ENCODE measurements at regions not wholly inside any gene's neighbourhood (a gene's known extent, or its start where the extent isn't known, plus 50 kb on each side); places are given as distances from the start of the nearest gene placed in this dataset.

- Histone ChIP-seq H3K9me3 (ENCODE audit: control insufficient read depth in 2 of 2, low read length in 2 of 2) (no peaks in the 10 kb centered on the region), H3K4me3 (ENCODE audit: low read length in 2 of 2) (no peak overlapping the region), H3K27ac (ENCODE audit: low read length) (no peak overlapping the region), H3K27me3 (ENCODE audit: control insufficient read depth in 1 of 2, insufficient read depth in 2 of 2, low read length in 2 of 2) (no peaks in the 10 kb centered on the region), H3K36me3 (ENCODE audit: control insufficient read depth in 2 of 2, insufficient read depth in 2 of 2, low read length in 2 of 2) (no peaks in the 10 kb centered on the region), H3K4me1 (ENCODE audit: control insufficient read depth, insufficient read depth, low read length) (no peaks in the 10 kb centered on the region), H3K9ac (ENCODE audit: low read length in 2 of 2) (no peak overlapping the region)
Measured at GRCh38 chr6:150739711-150740349, 125.7 kb upstream of the MTHFD1L start.

- Histone ChIP-seq H3K4me1 (ENCODE audit: control insufficient read depth, insufficient read depth, low read length) (no peaks in the 10 kb centered on the region), H3K36me3 (ENCODE audit: control insufficient read depth in 2 of 2, insufficient read depth in 2 of 2, low read length in 2 of 2) (no peaks in the 10 kb centered on the region), H3K9ac (ENCODE audit: low read length in 2 of 2) (no peak overlapping the region), H3K27ac (ENCODE audit: low read length) (no peak overlapping the region), H3K4me3 (ENCODE audit: low read length in 2 of 2) (no peak overlapping the region), H3K9me3 (ENCODE audit: control insufficient read depth in 2 of 2, low read length in 2 of 2) (no peaks in the 10 kb centered on the region), H3K27me3 (ENCODE audit: control insufficient read depth in 1 of 2, insufficient read depth in 2 of 2, low read length in 2 of 2) (no peaks in the 10 kb centered on the region)
Measured at GRCh38 chr6:150740453-150740852, 125.0 kb upstream of the MTHFD1L start.

- no peak overlapping the region for H3K4me3 ChIP-seq (ENCODE audit: low read length in 2 of 2)
- H3K27me3 ChIP-seq (ENCODE audit: control insufficient read depth in 1 of 2, insufficient read depth in 2 of 2, low read length in 2 of 2): no peaks in the 10 kb centered on the region
- no peaks in the 10 kb centered on the region for H3K9me3 ChIP-seq (ENCODE audit: control insufficient read depth in 2 of 2, low read length in 2 of 2)
- no peaks in the 10 kb centered on the region for H3K36me3 ChIP-seq (ENCODE audit: control insufficient read depth in 2 of 2, insufficient read depth in 2 of 2, low read length in 2 of 2)
- no peak overlapping the region for H3K9ac ChIP-seq (ENCODE audit: low read length in 2 of 2)
- no peaks in the 10 kb centered on the region for H3K4me1 ChIP-seq (ENCODE audit: control insufficient read depth, insufficient read depth, low read length)
- H3K27ac ChIP-seq (ENCODE audit: low read length): no peak overlapping the region
Measured at GRCh38 chr6:150741633-150742200, 123.8 kb upstream of the MTHFD1L start.

GRCh38 chr6:150744522-150745260 is 120.8 kb upstream of the MTHFD1L start:
- Histone ChIP-seq H3K9me3 (ENCODE audit: control insufficient read depth in 2 of 2, low read length in 2 of 2) (no peaks in the 10 kb centered on the region), H3K9ac (ENCODE audit: low read length in 2 of 2) (no peak overlapping the region), H3K27me3 (ENCODE audit: control insufficient read depth in 1 of 2, insufficient read depth in 2 of 2, low read length in 2 of 2) (no peaks in the 10 kb centered on the region), H3K4me1 (ENCODE audit: control insufficient read depth, insufficient read depth, low read length) (no peaks in the 10 kb centered on the region), H3K36me3 (ENCODE audit: control insufficient read depth in 2 of 2, insufficient read depth in 2 of 2, low read length in 2 of 2) (no peaks in the 10 kb centered on the region), H3K27ac (ENCODE audit: low read length) (no peak overlapping the region), H3K4me3 (ENCODE audit: low read length in 2 of 2) (no peak overlapping the region)

- Histone ChIP-seq H3K9me3 (ENCODE audit: control insufficient read depth in 2 of 2, low read length in 2 of 2) (no peaks in the 10 kb centered on the region), H3K4me1 (ENCODE audit: control insufficient read depth, insufficient read depth, low read length) (no peaks in the 10 kb centered on the region), H3K27ac (ENCODE audit: low read length) (no peak overlapping the region), H3K27me3 (ENCODE audit: control insufficient read depth in 1 of 2, insufficient read depth in 2 of 2, low read length in 2 of 2) (no peaks in the 10 kb centered on the region), H3K9ac (ENCODE audit: low read length in 2 of 2) (no peak overlapping the region), H3K36me3 (ENCODE audit: control insufficient read depth in 2 of 2, insufficient read depth in 2 of 2, low read length in 2 of 2) (no peaks in the 10 kb centered on the region), H3K4me3 (ENCODE audit: low read length in 2 of 2) (no peak overlapping the region)
Measured at GRCh38 chr6:150745896-150746295, 119.6 kb upstream of the MTHFD1L start.

GRCh38 chr6:150747155-150747554 is 118.3 kb upstream of the MTHFD1L start:
- H3K9ac ChIP-seq (ENCODE audit: low read length in 2 of 2): no peak overlapping the region
- no peaks in the 10 kb centered on the region for H3K27me3 ChIP-seq (ENCODE audit: control insufficient read depth in 1 of 2, insufficient read depth in 2 of 2, low read length in 2 of 2)
- no peak overlapping the region for H3K27ac ChIP-seq (ENCODE audit: low read length)
- H3K4me1 ChIP-seq (ENCODE audit: control insufficient read depth, insufficient read depth, low read length): no peaks in the 10 kb centered on the region
- no peak overlapping the region for H3K4me3 ChIP-seq (ENCODE audit: low read length in 2 of 2)
- no peaks in the 10 kb centered on the region for H3K9me3 ChIP-seq (ENCODE audit: control insufficient read depth in 2 of 2, low read length in 2 of 2)
- H3K36me3 ChIP-seq (ENCODE audit: control insufficient read depth in 2 of 2, insufficient read depth in 2 of 2, low read length in 2 of 2): no peaks in the 10 kb centered on the region

- H3K9me3 ChIP-seq (ENCODE audit: control insufficient read depth in 2 of 2, low read length in 2 of 2): no peaks in the 10 kb centered on the region
- no peak overlapping the region for H3K4me3 ChIP-seq (ENCODE audit: low read length in 2 of 2)
- no peaks in the 10 kb centered on the region for H3K27me3 ChIP-seq (ENCODE audit: control insufficient read depth in 1 of 2, insufficient read depth in 2 of 2, low read length in 2 of 2)
- H3K9ac ChIP-seq (ENCODE audit: low read length in 2 of 2): no peak overlapping the region
- H3K27ac ChIP-seq (ENCODE audit: low read length): no peak overlapping the region
- no peaks in the 10 kb centered on the region for H3K4me1 ChIP-seq (ENCODE audit: control insufficient read depth, insufficient read depth, low read length)
- H3K36me3 ChIP-seq (ENCODE audit: control insufficient read depth in 2 of 2, insufficient read depth in 2 of 2, low read length in 2 of 2): no peaks in the 10 kb centered on the region
Measured at GRCh38 chr6:150749091-150749670, 116.3 kb upstream of the MTHFD1L start.

- H3K9me3 ChIP-seq (ENCODE audit: control insufficient read depth in 2 of 2, low read length in 2 of 2): no peaks in the 10 kb centered on the region
- no peak overlapping the region for H3K4me3 ChIP-seq (ENCODE audit: low read length in 2 of 2)
- H3K4me1 ChIP-seq (ENCODE audit: control insufficient read depth, insufficient read depth, low read length): no peaks in the 10 kb centered on the region
- no peak overlapping the region for H3K9ac ChIP-seq (ENCODE audit: low read length in 2 of 2)
- H3K27ac ChIP-seq (ENCODE audit: low read length): no peak overlapping the region
- H3K36me3 ChIP-seq (ENCODE audit: control insufficient read depth in 2 of 2, insufficient read depth in 2 of 2, low read length in 2 of 2): no peaks in the 10 kb centered on the region
- H3K27me3 ChIP-seq (ENCODE audit: control insufficient read depth in 1 of 2, insufficient read depth in 2 of 2, low read length in 2 of 2): no peaks in the 10 kb centered on the region
Measured at GRCh38 chr6:150751296-150751695, 114.2 kb upstream of the MTHFD1L start.

- no peak overlapping the region for H3K27ac ChIP-seq (ENCODE audit: low read length)
- H3K4me1 ChIP-seq (ENCODE audit: control insufficient read depth, insufficient read depth, low read length): no peaks in the 10 kb centered on the region
- no peaks in the 10 kb centered on the region for H3K27me3 ChIP-seq (ENCODE audit: control insufficient read depth in 1 of 2, insufficient read depth in 2 of 2, low read length in 2 of 2)
- H3K9me3 ChIP-seq (ENCODE audit: control insufficient read depth in 2 of 2, low read length in 2 of 2): no peaks in the 10 kb centered on the region
- no peak overlapping the region for H3K9ac ChIP-seq (ENCODE audit: low read length in 2 of 2)
- H3K36me3 ChIP-seq (ENCODE audit: control insufficient read depth in 2 of 2, insufficient read depth in 2 of 2, low read length in 2 of 2): no peaks in the 10 kb centered on the region
- no peak overlapping the region for H3K4me3 ChIP-seq (ENCODE audit: low read length in 2 of 2)
Measured at GRCh38 chr6:150752409-150752808, 113.1 kb upstream of the MTHFD1L start.

- Histone ChIP-seq H3K4me1 (ENCODE audit: control insufficient read depth, insufficient read depth, low read length) (no peaks in the 10 kb centered on the region), H3K9me3 (ENCODE audit: control insufficient read depth in 2 of 2, low read length in 2 of 2) (no peaks in the 10 kb centered on the region), H3K4me3 (ENCODE audit: low read length in 2 of 2) (no peak overlapping the region), H3K9ac (ENCODE audit: low read length in 2 of 2) (no peak overlapping the region), H3K27ac (ENCODE audit: low read length) (no peak overlapping the region), H3K36me3 (ENCODE audit: control insufficient read depth in 2 of 2, insufficient read depth in 2 of 2, low read length in 2 of 2) (no peaks in the 10 kb centered on the region), H3K27me3 (ENCODE audit: control insufficient read depth in 1 of 2, insufficient read depth in 2 of 2, low read length in 2 of 2) (no peaks in the 10 kb centered on the region)
Measured at GRCh38 chr6:150753371-150754064, 112.0 kb upstream of the MTHFD1L start.
